RWPE1 (cell line): ENCODE measurements at regions not wholly inside any gene's neighbourhood (a gene's known extent, or its start where the extent isn't known, plus 50 kb on each side); places are given as distances from the start of the nearest gene placed in this dataset.
"Not testable (repeated sequence)": the region's sequence is repeated elsewhere in the genome, so short reads cannot be mapped to it uniquely, and the experiment has no call there.

Experiments used
- CTCF ChIA-PET: fragments of 350-600 bp; sonication (Branson Sonifier 250); formaldehyde crosslinking; extraction: SDS; loops from one replicate; lab custom pipeline; 2021; lab: Yijun Ruan, JAX
- POLR2A ChIA-PET: fragments of 400-600 bp; formaldehyde crosslinking; extraction: SDS; loops from one replicate; lab custom pipeline; 2020; ENCODE audit warnings: antibody characterized with exemption; ENCODE audit not compliant: low non-redundant PET; lab: Yijun Ruan, JAX
- DNase-seq: peaks from one replicate; pipeline ENCODE4 v3.0.0; 2012; ENCODE audit warnings: low spot score
- H3K27ac ChIP-seq: fragments of 450-650 bp; 2 replicates; pipeline ENCODE4 v1.5.1; 2017
- CTCF ChIP-seq: fragments of 450-650 bp; conservative IDR thresholded peaks from 2 replicates; pipeline ENCODE4 v1.5.1; 2017; ENCODE audit warnings: low read depth, mild to moderate bottlenecking

DNA sequence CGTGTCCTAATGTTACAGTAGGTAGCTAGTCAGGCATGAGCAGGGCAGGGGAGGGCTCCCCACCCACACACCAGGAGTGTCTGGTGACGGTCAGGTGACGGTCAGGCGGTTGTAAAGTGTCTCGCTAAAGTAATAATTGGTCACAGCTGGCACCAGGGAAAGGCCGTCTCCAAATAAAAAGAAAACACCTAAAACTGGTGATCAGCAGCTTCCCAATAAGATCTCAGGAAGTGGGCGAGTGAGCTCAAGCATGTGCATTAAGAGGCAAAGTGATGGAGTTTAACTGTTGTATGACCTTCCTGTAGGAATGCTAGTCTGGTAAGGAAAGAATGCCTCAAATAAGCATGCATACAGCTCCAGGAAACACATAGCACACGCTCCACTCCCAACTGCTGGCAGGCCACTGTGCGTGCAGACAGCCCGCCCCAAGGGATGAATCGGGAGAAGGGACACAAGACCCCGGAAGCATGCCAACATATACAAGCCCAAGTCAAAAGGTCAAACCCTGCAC, 177.1 kb downstream of the RNF144A start:
- ChIA-PET CTCF (no interaction called here), POLR2A (no interaction called here)
- no peak for DNase-seq
- TF ChIP-seq CTCF: no peak
- no peak overlapping the region for H3K27ac ChIP-seq

DNA sequence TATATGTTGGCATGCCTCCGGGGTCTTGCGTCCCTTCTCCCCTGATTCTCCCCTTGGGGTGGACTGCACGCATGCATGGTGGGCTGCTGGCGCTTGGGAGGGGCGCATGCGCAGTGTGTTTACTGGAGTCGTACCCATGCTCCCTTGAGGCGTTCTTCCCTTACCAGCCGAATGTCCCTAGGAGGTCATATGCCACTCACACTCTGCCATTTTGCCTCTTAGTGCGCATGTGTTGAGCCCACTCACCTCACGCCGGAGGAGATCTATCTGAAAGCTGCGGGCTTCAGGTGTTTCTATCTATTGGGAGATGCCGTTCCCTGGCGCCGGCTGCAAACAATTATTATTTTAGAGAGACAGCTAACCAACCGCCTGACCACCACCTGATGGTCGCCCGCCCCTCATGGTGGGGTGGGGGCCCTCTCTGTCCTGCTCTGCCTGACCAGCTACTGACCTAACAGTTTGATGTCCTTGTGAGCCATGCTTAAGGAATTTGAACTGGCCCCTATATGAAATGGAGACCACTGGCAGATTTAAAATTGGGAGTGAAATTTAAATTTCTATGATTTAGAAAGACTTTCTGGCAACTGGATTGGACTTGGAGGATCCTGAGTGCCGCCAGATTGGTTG, 179.6 kb downstream of the RNF144A start:
- no peak for DNase-seq
- POLR2A ChIA-PET: no interaction called here
- no peak for TF ChIP-seq CTCF
- H3K27ac ChIP-seq: no peak overlapping the region
- CTCF ChIA-PET: interaction anchor here (0.6 to 1.0 kb wide), 3 partner anchors 13 to 503 kb away, joined by 3 read pairs; no protein-coding TSS in a partner anchor

DNA sequence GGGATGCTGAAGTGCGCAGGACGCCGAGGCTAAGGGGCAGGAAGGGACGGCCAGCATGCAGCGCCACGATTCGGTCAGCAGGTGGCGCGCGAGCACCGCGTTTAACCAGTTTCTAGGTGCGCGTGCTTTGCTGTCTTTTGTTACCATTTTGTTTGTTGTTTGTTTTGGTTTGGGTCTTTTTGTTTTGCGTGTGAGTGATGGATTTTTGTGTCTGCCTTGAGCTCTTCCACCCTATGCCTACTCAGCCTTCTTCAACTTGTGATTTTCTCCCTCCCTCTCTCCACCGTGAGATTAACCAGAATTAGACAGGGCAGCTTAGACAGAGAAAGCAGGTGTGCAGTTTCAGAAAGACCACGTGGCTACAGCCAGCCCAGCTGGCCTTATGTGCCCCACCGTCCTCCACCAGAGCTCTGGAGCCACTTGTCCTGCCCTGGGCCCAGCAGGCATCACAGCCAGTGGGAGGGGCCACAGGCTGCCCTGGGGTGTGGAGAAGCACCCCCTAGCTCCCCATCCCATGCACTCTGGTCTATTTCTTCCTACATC, 180.2 kb downstream of the RNF144A start:
- ChIA-PET POLR2A (no interaction called here), CTCF (interaction anchor here (0.6 to 0.8 kb wide), 8 partner anchors 15 to 1651 kb away, joined by 3 to 5 read pairs (median 3); no protein-coding TSS in a partner anchor)
- TF ChIP-seq CTCF: peak; percentile 94
- H3K27ac ChIP-seq: no peak overlapping the region
- peak; percentile 50 for DNase-seq

DNA sequence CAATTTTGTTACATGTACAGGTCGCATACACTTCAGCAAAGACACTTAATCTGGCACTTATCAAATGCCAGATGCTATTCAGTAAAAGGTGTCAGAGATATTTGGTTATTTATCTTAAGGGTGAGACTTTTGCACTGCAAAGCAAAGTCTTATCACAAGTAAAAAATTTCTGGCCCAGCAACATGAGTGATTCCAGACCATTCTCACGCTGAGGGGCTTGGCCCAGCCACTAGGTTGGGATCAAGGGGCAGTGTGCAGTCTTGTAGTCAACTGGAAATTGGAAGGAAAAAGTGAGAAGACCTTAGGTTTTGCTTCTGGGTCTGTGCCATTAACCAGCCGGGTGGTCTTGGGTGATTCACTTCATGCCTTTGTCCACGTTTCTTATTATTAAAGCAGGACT, 181.6 kb downstream of the RNF144A start:
- POLR2A ChIA-PET: no interaction called here
- TF ChIP-seq CTCF: no peak
- no peak for DNase-seq

DNA sequence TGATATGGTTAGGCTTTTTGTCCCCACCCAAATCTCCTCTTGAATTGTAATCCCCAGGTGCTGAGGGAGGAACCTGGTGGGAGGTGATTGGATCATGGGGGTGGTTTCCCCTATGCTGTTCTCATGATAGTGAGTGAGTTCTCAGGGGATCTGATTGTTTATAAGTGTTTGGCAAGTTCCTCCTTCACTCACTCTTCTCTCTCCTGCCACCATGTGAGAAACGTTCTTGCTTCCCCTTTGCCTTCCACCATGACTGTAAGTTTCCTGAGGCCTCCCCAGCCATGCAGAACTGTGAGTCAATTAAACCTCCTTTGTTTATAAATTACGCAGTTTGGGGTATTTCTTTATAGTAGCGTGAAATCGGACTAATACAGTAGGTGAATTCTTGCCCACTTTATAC, 182.5 kb downstream of the RNF144A start:
- H3K27ac ChIP-seq, POLR2A ChIA-PET, DNase-seq: not testable (repeated sequence)
- CTCF ChIA-PET: interaction anchor here (0.8 kb wide), 1 partner anchor 35 kb away, joined by 3 read pairs; no protein-coding TSS in a partner anchor

More for the DNA sequence above, 181.6 kb downstream of the RNF144A start:
- H3K27ac ChIP-seq: no peak overlapping the region
- CTCF ChIA-PET: no interaction called here

DNA sequence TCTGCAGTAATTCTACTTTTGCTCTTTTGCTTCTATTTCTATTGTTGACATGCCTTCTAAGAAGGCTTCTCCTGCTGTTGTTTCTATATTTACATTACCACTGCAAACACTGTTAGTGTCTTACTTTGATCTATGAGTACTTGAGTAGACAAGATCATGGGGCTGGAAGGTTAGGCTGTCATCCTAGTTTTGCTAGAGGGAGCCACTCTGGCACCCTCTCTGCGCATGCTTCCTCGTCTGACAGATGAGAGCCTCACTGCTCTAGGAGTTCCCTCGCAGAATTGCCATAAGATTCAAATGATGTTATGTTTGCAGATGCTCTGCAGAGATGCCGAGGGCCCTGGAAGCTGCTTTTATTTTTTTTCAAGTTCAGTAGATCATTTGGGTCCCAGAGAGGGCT, 185.6 kb downstream of the RNF144A start:
- no peak for DNase-seq
- TF ChIP-seq CTCF: no peak
- H3K27ac ChIP-seq: no peak overlapping the region
- ChIA-PET POLR2A (no interaction called here), CTCF (no interaction called here)
